HL-60 (cell line): ENCODE measurements at regions not wholly inside any gene's neighbourhood (a gene's known extent, or its start where the extent isn't known, plus 50 kb on each side); places are given as distances from the start of the nearest gene placed in this dataset.

Experiments used
- DNase-seq, 2 experiments: peaks; one replicate each; pipeline ENCODE4 v3.0.0-alpha.2; 2010 to 2020; ENCODE audit warnings: low read depth in 1 of 2, low spot score in 1 of 2
- H3K27ac ChIP-seq: fragments of 250-450 bp; sonication (Bioruptor Pico); replicated peaks from 2 replicates; pipeline ENCODE4 v1.5.1; 2020; ENCODE audit warnings: mild to moderate bottlenecking, moderate library complexity
- H3K27me3 ChIP-seq: fragments of 250-450 bp; sonication (Bioruptor Pico); 2 replicates; pipeline ENCODE4 v1.5.1; 2021; ENCODE audit warnings: mild to moderate bottlenecking, moderate library complexity; ENCODE audit not compliant: insufficient read depth, poor library complexity, severe bottlenecking
- H3K4me3 ChIP-seq: replicated peaks from 2 replicates; pipeline ENCODE4 v1.5.1; 2011; ENCODE audit warnings: mild to moderate bottlenecking, control low read depth, low read length; ENCODE audit not compliant: insufficient read depth
- GABPA ChIP-seq: IDR thresholded peaks from 2 replicates; pipeline ENCODE4 v1.6.1; 2012; ENCODE audit warnings: low read depth
- POLR2AphosphoS5 ChIP-seq: IDR thresholded peaks from 2 replicates; pipeline ENCODE4 v1.6.1; 2012; ENCODE audit warnings: low read depth
- REST ChIP-seq: IDR thresholded peaks from 2 replicates; pipeline ENCODE4 v1.6.1; 2012; ENCODE audit warnings: low read depth; ENCODE audit not compliant: insufficient replicate concordance
- SPI1 ChIP-seq: IDR thresholded peaks from 2 replicates; pipeline ENCODE4 v1.6.1; 2012; ENCODE audit warnings: low read depth, mild to moderate bottlenecking, borderline replicate concordance
- TF ChIP-seq, protein P1 (sequence below): IDR thresholded peaks from one replicate; pipeline ENCODE4 v1.5.1; 2011; ENCODE audit warnings: low read length, control low read depth, inconsistent platforms; ENCODE audit not compliant: insufficient read depth

GRCh38 chr6:44696686-44697085 is 309.2 kb downstream of the CDC5L start:
- no peak overlapping the region for H3K4me3 ChIP-seq
- DNase-seq = no peak
- no peaks in the 10 kb centered on the region for H3K27me3 ChIP-seq
- no peak for TF ChIP-seq POLR2AphosphoS5
- TF ChIP-seq SPI1 = no peak
- TF ChIP-seq REST = no peak
- TF ChIP-seq GABPA = no peak
- TF ChIP-seq, protein P1, sequence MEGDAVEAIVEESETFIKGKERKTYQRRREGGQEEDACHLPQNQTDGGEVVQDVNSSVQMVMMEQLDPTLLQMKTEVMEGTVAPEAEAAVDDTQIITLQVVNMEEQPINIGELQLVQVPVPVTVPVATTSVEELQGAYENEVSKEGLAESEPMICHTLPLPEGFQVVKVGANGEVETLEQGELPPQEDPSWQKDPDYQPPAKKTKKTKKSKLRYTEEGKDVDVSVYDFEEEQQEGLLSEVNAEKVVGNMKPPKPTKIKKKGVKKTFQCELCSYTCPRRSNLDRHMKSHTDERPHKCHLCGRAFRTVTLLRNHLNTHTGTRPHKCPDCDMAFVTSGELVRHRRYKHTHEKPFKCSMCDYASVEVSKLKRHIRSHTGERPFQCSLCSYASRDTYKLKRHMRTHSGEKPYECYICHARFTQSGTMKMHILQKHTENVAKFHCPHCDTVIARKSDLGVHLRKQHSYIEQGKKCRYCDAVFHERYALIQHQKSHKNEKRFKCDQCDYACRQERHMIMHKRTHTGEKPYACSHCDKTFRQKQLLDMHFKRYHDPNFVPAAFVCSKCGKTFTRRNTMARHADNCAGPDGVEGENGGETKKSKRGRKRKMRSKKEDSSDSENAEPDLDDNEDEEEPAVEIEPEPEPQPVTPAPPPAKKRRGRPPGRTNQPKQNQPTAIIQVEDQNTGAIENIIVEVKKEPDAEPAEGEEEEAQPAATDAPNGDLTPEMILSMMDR = no peak
- H3K27ac ChIP-seq = no peak overlapping the region

DNA sequence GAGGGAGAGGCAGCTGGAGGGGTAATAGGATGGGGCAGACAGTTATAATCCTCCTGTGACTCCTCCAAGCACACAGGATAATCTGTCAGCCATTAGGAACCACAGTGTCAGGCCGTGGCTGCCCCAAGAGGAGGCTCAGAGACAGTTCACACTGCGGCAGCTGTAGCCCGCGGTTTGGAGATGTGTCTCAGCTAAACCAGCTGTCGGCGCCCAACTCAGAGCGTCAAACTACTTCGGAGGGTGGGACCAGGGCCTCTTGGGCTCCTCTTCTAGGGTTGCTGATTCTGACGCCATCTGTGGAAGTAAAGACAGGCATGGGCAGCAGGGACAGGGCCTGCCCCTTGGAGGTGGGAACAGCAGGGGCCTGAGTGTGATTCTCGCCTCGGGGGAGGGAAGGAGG is 309.8 kb downstream of the CDC5L start:
- TF ChIP-seq REST = no peak
- no peak for TF ChIP-seq GABPA
- TF ChIP-seq SPI1 = no peak
- no peak for TF ChIP-seq POLR2AphosphoS5
- TF ChIP-seq, protein P1 = no peak
- Histone ChIP-seq H3K4me3 (no peak overlapping the region), H3K27me3 (no peaks in the 10 kb centered on the region), H3K27ac (no peak overlapping the region)
- DNase-seq = no peak

DNA sequence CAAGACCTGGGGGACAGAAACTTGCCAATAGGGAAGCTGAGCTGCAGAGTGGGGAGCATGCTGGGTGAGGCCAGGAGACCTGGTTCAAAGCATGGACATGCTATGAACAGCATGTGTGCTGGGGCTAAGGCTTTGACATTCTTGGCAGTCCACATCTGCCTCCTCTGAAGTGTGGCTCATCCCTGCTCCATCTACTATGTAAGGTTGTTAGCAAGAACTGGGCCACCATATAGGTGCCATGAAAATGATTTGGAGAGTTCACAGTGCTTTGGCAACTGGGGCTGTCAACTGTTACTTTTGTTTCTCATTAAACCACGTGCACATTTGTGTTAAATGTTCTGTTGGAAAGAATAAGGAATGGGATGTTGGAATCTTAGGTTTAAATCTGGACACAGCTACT is 311.1 kb downstream of the CDC5L start:
- no peak for TF ChIP-seq GABPA
- TF ChIP-seq REST = no peak
- TF ChIP-seq SPI1 = no peak
- TF ChIP-seq POLR2AphosphoS5 = no peak
- TF ChIP-seq, protein P1 = no peak
- no peaks in the 10 kb centered on the region for H3K27me3 ChIP-seq
- no peak overlapping the region for H3K27ac ChIP-seq
- H3K4me3 ChIP-seq = no peak overlapping the region
- DNase-seq = no peak
